ENCODE measurements at regions not wholly inside any gene's neighbourhood (a gene's known extent, or its start where the extent isn't known, plus 50 kb on each side); places are given as distances from the start of the nearest gene placed in this dataset.

GRCh38 chr1:221993444-221993948, 251.6 kb upstream of the DUSP10 start:
- Histone ChIP-seq H3K27ac (no peak overlapping the region), H3K27me3 (no peaks in the 10 kb centered on the region), H3K36me3 (no peaks in the 10 kb centered on the region), H3K4me3 (no peak overlapping the region), H3K4me1 (no peaks in the 10 kb centered on the region), H3K9me3 (no peaks in the 10 kb centered on the region)
- ATAC-seq (no peak), FAIRE-seq (no peak), DNase-seq (no peak)
- intact Hi-C loops (cut with DNase I), result no loop called here
- TF ChIP-seq CTCF (IDR thresholded peaks at IDR 0.05), result no peak

- FAIRE-seq (no peak), DNase-seq (no peak), ATAC-seq (no peak)
- Histone ChIP-seq H3K9me3 (no peaks in the 10 kb centered on the region), H3K4me3 (no peak overlapping the region), H3K27ac (no peak overlapping the region), H3K27me3 (no peaks in the 10 kb centered on the region), H3K36me3 (no peaks in the 10 kb centered on the region), H3K4me1 (no peaks in the 10 kb centered on the region)
- intact Hi-C loops (cut with DNase I), result no loop called here
- no peak for TF ChIP-seq CTCF (IDR thresholded peaks at IDR 0.05)
- WGBS, 2 donors, result 87 to 89% methylated on average over 2 of the region's 2 CpGs
These were observed 250.5 kb upstream of the DUSP10 start for GRCh38 chr1:221992427-221992826.

GRCh38 chr1:221991221-221991620, 249.3 kb upstream of the DUSP10 start:
- Histone ChIP-seq H3K9me3 (no peaks in the 10 kb centered on the region), H3K36me3 (no peaks in the 10 kb centered on the region), H3K4me1 (no peaks in the 10 kb centered on the region), H3K27ac (no peak overlapping the region), H3K4me3 (no peak overlapping the region), H3K27me3 (no peaks in the 10 kb centered on the region)
- FAIRE-seq, result no peak
- no peak for ATAC-seq
- TF ChIP-seq CTCF (IDR thresholded peaks at IDR 0.05), result no peak
- intact Hi-C loops (cut with DNase I), result no loop called here
- WGBS, 2 donors, result 80 to 90% methylated on average over 1 of the region's 1 CpG
- DNase-seq, result no peak

- H3K9me3 ChIP-seq, result no peaks in the 10 kb centered on the region
- intact Hi-C loops (cut with DNase I), result no loop called here
- ATAC-seq (no peak), FAIRE-seq (no peak), DNase-seq (no peak)
- no peak overlapping the region for H3K27ac ChIP-seq
- H3K4me3 ChIP-seq, result no peak overlapping the region
- no peaks in the 10 kb centered on the region for H3K4me1 ChIP-seq
- H3K36me3 ChIP-seq, result no peaks in the 10 kb centered on the region
- H3K27me3 ChIP-seq, result no peaks in the 10 kb centered on the region
- TF ChIP-seq CTCF (IDR thresholded peaks at IDR 0.05), result no peak
- 61 to 68% methylated on average over 1 of the region's 1 CpG for WGBS, 2 donors
These were observed 247.9 kb upstream of the DUSP10 start for GRCh38 chr1:221989741-221990140.

- no peaks in the 10 kb centered on the region for H3K36me3 ChIP-seq
- intact Hi-C loops (cut with DNase I), result no loop called here
- H3K9me3 ChIP-seq, result no peaks in the 10 kb centered on the region
- no peak for FAIRE-seq
- no peak overlapping the region for H3K4me3 ChIP-seq
- no peak for DNase-seq
- no peak overlapping the region for H3K27ac ChIP-seq
- H3K27me3 ChIP-seq, result no peaks in the 10 kb centered on the region
- H3K4me1 ChIP-seq, result no peaks in the 10 kb centered on the region
- no peak for TF ChIP-seq CTCF (IDR thresholded peaks at IDR 0.05)
- ATAC-seq, result no peak
These were observed 246.9 kb upstream of the DUSP10 start for GRCh38 chr1:221988829-221989228.
